GM15510 (cell line): ENCODE measurements at regions not wholly inside any gene's neighbourhood (a gene's known extent, or its start where the extent isn't known, plus 50 kb on each side); places are given as distances from the start of the nearest gene placed in this dataset.

Source experiments
- POLR2A ChIP-seq: IDR thresholded peaks from 3 replicates; pipeline ENCODE4 v1.6.1; 2011; ENCODE audit warnings: borderline replicate concordance; ENCODE audit not compliant: insufficient read length; ENCODE audit errors: extremely low read depth

DNA sequence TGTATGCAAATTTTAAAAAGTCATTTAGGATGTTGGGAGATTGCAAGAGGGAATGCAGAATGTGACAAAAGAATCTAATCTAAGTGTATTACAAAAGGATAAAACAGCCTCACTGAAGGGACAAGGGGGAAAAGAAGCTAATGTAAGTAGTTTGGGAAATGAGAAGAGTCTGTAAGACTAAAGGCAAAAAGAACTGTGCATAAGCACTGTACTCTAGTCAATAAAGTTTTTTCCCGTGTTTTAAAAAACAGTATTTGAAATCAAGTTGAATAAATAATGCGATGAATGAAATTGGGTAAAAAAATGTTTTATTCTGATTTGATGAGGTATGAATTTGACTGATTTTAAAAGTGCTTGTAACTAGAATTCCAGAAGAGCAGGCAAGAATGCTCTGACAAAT lies 149.8 kb downstream of the VEGFA start:
- TF ChIP-seq POLR2A: no peak

GRCh38 chr6:43917878-43918382 lies 147.9 kb downstream of the VEGFA start:
- no peak for TF ChIP-seq POLR2A

DNA sequence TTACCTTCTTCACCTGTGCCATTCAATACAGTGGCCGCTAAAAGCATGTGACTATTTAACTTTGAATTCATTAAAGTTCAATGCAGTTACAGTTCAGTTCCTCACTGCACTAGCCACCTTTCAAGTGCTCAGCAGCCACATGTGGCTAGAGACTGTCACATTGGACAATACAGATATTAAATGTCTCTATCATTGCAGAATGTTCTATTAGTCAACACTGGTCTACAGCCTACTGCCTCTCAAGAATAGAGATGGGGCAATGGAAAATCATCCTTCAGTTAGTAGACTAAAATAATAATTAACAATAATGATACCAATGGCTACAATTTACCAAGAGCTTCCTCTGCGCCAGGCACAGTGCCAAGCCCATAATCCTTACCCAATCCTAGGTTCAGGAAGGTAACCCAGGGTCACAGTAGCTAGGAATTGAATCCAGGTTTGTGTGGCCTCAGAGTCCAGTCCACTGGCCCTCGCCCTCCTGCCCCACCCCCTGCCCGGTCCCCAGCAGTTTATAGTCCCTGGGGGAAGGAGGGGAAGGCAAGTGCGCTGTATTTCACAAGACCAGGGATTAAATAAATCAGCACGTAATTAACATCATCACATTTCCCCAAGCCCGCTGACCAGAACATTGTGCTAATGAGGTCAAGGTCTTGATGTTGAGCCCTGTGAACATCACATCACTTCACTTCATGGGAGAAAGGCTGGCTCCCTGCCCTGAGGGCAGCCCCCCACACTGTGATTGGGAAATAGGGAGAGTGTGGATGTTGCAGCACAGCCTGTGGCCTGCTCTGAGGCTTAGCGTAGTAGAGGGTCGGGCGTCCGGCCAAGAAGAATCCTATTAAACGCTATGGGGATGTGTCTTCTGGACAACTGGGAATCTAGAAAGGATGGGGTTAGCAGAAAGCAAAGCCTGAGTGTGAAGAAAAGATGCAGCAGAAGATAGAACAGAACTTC lies 147.2 kb downstream of the VEGFA start:
- TF ChIP-seq POLR2A: no peak

GRCh38 chr6:43915986-43916923 lies 146.2 kb downstream of the VEGFA start:
- TF ChIP-seq POLR2A: no peak

- TF ChIP-seq POLR2A: no peak
Observed at GRCh38 chr6:43915208-43915869, 145.3 kb downstream of the VEGFA start.

GRCh38 chr6:43914272-43915147 lies 144.5 kb downstream of the VEGFA start:
- TF ChIP-seq POLR2A: no peak

DNA sequence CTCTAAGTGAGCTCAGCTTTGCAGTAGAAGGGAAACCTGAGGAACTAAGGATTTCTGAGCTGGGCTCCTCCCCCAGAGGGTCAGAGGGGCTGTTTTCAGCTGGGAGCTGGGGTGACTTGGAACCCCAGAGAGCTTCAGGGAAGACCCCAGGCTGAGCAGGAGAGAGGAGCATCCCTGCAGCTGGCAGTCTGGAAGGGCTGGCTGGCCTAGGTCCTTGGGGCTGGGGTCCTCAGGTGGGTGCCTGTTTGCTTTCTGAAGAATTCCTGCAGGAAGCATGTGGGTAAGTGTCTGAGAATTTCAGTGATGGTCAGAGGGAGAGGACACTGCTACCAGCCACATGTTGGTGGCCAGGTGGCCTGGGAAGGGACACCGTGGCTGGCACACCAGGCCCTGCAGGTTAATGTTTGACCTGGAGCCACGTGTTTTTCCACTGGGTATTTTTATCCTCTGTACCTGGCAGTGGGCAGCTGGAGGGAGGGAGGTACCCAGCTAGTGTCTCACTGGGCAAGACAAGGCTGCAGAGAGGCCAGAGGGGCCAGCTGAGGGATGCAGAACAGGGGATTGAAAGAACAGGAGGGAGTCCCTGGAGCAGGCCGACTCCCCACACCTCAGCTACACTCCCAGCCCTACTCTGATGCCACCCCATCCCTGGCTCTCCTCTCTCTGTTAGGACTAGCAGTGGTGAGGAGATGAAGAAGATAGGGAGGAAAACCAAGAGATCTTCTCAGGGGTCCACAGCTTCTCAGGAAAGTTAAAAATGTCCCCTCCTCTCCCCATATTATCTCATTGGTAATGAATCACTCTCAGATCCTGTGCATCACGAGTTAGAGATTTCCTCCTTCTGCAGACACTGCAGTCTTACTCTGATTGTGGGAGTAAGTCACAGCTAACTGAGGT lies 143.6 kb downstream of the VEGFA start:
- no peak for TF ChIP-seq POLR2A

DNA sequence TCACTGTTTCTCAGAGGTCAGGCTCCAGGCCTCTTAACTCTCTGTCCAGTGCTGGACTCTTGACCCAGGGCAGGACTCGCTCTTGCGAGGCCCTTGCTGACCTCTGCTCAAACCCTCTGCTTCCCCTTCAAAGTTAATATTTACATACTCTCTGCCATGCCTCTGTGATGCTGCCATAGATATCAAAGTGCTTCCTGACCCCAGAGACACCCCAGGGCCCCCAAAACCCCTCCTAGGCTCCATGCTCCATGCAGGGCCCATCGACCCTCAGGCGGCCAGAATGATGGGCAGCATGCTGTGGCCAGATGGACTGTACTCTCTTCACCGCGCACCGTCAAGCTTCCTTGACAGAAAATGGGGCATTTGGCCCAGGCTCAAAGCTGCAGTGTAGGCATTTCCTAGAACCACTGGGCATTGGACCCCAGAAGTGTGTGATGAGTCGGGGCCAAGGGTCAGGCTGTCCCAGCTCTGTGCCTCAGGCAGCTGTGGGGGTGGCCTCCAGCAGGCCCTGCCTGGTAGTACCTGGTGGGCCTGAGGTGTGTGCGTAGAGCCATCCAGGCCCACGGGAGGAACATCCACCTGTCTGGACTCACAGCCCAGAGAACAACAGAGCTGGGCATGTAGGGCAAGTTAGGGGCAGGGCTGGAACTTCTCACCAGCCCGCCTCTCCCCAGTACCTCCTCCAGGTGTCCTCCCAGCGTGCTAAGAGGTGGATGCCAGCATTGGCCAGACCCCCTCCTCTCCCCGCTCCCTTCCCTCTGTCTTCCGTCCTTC lies 142.8 kb downstream of the VEGFA start:
- no peak for TF ChIP-seq POLR2A

GRCh38 chr6:43912116-43912577 lies 142.1 kb downstream of the VEGFA start:
- TF ChIP-seq POLR2A: no peak

- TF ChIP-seq POLR2A: no peak
Observed at GRCh38 chr6:43911354-43912115, 141.5 kb downstream of the VEGFA start.
